ENCODE measurements at regions not wholly inside any gene's neighbourhood (a gene's known extent, or its start where the extent isn't known, plus 50 kb on each side); places are given as distances from the start of the nearest gene placed in this dataset.

- TF ChIP-seq EGR1 (IDR thresholded peaks at IDR 0.05; ENCODE audit: low read depth in 2 of 2): no peak
- no peak for TF ChIP-seq JUND (IDR thresholded peaks at IDR 0.05)
- no peak for TF ChIP-seq SP1 (IDR thresholded peaks at IDR 0.05)
- TF ChIP-seq TAF1 (conservative IDR thresholded peaks at IDR 0.05): no peak
- TF ChIP-seq YY1 (IDR thresholded peaks at IDR 0.05): no peak
- TF ChIP-seq RAD21 (IDR thresholded peaks at IDR 0.05): no peak
- TF ChIP-seq, protein P1, sequence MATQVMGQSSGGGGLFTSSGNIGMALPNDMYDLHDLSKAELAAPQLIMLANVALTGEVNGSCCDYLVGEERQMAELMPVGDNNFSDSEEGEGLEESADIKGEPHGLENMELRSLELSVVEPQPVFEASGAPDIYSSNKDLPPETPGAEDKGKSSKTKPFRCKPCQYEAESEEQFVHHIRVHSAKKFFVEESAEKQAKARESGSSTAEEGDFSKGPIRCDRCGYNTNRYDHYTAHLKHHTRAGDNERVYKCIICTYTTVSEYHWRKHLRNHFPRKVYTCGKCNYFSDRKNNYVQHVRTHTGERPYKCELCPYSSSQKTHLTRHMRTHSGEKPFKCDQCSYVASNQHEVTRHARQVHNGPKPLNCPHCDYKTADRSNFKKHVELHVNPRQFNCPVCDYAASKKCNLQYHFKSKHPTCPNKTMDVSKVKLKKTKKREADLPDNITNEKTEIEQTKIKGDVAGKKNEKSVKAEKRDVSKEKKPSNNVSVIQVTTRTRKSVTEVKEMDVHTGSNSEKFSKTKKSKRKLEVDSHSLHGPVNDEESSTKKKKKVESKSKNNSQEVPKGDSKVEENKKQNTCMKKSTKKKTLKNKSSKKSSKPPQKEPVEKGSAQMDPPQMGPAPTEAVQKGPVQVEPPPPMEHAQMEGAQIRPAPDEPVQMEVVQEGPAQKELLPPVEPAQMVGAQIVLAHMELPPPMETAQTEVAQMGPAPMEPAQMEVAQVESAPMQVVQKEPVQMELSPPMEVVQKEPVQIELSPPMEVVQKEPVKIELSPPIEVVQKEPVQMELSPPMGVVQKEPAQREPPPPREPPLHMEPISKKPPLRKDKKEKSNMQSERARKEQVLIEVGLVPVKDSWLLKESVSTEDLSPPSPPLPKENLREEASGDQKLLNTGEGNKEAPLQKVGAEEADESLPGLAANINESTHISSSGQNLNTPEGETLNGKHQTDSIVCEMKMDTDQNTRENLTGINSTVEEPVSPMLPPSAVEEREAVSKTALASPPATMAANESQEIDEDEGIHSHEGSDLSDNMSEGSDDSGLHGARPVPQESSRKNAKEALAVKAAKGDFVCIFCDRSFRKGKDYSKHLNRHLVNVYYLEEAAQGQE (IDR thresholded peaks at IDR 0.05): no peak
- TF ChIP-seq GABPA (IDR thresholded peaks at IDR 0.05 in 1 of 2, conservative IDR thresholded peaks at IDR 0.05 in 1 of 2): no peak
- TF ChIP-seq FOXA1 (IDR thresholded peaks at IDR 0.05): no peak
- no peak for TF ChIP-seq NR2F2 (IDR thresholded peaks at IDR 0.05)
- no peak for TF ChIP-seq HNF4A (conservative IDR thresholded peaks at IDR 0.05)
- TF ChIP-seq, protein P2, sequence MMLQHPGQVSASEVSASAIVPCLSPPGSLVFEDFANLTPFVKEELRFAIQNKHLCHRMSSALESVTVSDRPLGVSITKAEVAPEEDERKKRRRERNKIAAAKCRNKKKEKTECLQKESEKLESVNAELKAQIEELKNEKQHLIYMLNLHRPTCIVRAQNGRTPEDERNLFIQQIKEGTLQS (IDR thresholded peaks at IDR 0.05): no peak
- TF ChIP-seq FOXA2 (IDR thresholded peaks at IDR 0.05): no peak
- TF ChIP-seq, protein P3, sequence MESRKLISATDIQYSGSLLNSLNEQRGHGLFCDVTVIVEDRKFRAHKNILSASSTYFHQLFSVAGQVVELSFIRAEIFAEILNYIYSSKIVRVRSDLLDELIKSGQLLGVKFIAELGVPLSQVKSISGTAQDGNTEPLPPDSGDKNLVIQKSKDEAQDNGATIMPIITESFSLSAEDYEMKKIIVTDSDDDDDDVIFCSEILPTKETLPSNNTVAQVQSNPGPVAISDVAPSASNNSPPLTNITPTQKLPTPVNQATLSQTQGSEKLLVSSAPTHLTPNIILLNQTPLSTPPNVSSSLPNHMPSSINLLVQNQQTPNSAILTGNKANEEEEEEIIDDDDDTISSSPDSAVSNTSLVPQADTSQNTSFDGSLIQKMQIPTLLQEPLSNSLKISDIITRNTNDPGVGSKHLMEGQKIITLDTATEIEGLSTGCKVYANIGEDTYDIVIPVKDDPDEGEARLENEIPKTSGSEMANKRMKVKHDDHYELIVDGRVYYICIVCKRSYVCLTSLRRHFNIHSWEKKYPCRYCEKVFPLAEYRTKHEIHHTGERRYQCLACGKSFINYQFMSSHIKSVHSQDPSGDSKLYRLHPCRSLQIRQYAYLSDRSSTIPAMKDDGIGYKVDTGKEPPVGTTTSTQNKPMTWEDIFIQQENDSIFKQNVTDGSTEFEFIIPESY (IDR thresholded peaks at IDR 0.05): no peak
- no peak for TF ChIP-seq MAX (IDR thresholded peaks at IDR 0.05)
- TF ChIP-seq RXRA (IDR thresholded peaks at IDR 0.05): no peak
- TF ChIP-seq HNF4G (IDR thresholded peaks at IDR 0.05): no peak
- TF ChIP-seq, protein P4, sequence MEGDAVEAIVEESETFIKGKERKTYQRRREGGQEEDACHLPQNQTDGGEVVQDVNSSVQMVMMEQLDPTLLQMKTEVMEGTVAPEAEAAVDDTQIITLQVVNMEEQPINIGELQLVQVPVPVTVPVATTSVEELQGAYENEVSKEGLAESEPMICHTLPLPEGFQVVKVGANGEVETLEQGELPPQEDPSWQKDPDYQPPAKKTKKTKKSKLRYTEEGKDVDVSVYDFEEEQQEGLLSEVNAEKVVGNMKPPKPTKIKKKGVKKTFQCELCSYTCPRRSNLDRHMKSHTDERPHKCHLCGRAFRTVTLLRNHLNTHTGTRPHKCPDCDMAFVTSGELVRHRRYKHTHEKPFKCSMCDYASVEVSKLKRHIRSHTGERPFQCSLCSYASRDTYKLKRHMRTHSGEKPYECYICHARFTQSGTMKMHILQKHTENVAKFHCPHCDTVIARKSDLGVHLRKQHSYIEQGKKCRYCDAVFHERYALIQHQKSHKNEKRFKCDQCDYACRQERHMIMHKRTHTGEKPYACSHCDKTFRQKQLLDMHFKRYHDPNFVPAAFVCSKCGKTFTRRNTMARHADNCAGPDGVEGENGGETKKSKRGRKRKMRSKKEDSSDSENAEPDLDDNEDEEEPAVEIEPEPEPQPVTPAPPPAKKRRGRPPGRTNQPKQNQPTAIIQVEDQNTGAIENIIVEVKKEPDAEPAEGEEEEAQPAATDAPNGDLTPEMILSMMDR (IDR thresholded peaks at IDR 0.05; ENCODE audit: low read depth, low read length, missing input control): no peak
Measured at GRCh38 chr6:91094341-91094740, 507.5 kb upstream of the MAP3K7 start.

More at GRCh38 chr6:91094341-91094740, 507.5 kb upstream of the MAP3K7 start:
- Histone ChIP-seq H3K9me3 (ENCODE audit: control insufficient read depth in 4 of 4, low read length in 3 of 4) (no peaks in the 10 kb centered on the region), H3K27me3 (ENCODE audit: control insufficient read depth in 4 of 4, insufficient read depth in 4 of 4, low read length in 3 of 4) (no peaks in the 10 kb centered on the region), H3K27ac (ENCODE audit: low read depth in 1 of 2, low read length in 2 of 2) (no peak overlapping the region), H3K36me3 (ENCODE audit: control insufficient read depth in 4 of 4, insufficient read depth in 3 of 4, low read depth in 1 of 4, low read length in 3 of 4) (no peaks in the 10 kb centered on the region), H3K4me1 (ENCODE audit: control insufficient read depth in 4 of 4, insufficient read depth in 4 of 4, low read length in 3 of 4) (no peaks in the 10 kb centered on the region), H3K9ac (ENCODE audit: low read depth in 1 of 2, low read length in 2 of 2) (no peak overlapping the region), H3K4me3 (ENCODE audit: low read depth in 1 of 3, low read length in 3 of 3) (no peak overlapping the region)
- DNase-seq (ENCODE audit: low spot score): no peak

Data from liver (tissue), 7 donors.